Lower leg skin (tissue), 4 donors: ENCODE measurements at regions not wholly inside any gene's neighbourhood (a gene's known extent, or its start where the extent isn't known, plus 50 kb on each side); places are given as distances from the start of the nearest gene placed in this dataset.
A peak's percentile ranks its signal among the peaks of the same experiment; 100 is the strongest.

Experiments used
- DNase-seq, 2 donors: peaks; one replicate each; pipeline ENCODE4 v3.0.0-alpha.2; 2019; ENCODE audit warnings: low spot score in 2 of 2
- H3K4me3 ChIP-seq: fragments of 200-600 bp; sonication (generic); 2 replicates; pipeline ENCODE4 v1.5.1; 2017; ENCODE audit warnings: mild to moderate bottlenecking, low read depth; ENCODE audit not compliant: poor library complexity, severe bottlenecking
- CTCF ChIP-seq, 3 donors: fragments of 450-650 bp; IDR thresholded peaks; one replicate each; pipeline ENCODE4 v1.5.1; 2016; ENCODE audit warnings: antibody characterized with exemption in 3 of 3, mild to moderate bottlenecking in 3 of 3, moderate library complexity in 2 of 3
- POLR2A ChIP-seq, 2 donors: fragments of 450-650 bp; IDR thresholded peaks; one replicate each; pipeline ENCODE4 v1.6.1; 2016 to 2017; ENCODE audit warnings: antibody characterized with exemption in 2 of 2, mild to moderate bottlenecking in 1 of 2, moderate library complexity in 1 of 2
- WGBS, 2 donors: methylation state at CpG; one replicate each; pipeline ENCODE4 v1.1.5; 2018; 5-methylcytosine and 5-hydroxymethylcytosine counted together
- intact Hi-C: fragments of 100-400 bp; cut with DNase I; formaldehyde crosslinking; loops from one replicate; pipeline ENCODE4 v1.15.0; 2023; ENCODE audit warnings: low total_unique reads

- no peak overlapping the region for H3K4me3 ChIP-seq
- TF ChIP-seq CTCF (IDR thresholded peaks at IDR 0.05) (no peak), POLR2A (IDR thresholded peaks at IDR 0.05) (no peak)
- intact Hi-C loops, result no loop called here
- 90 to 99% methylated on average over 4 of the region's 4 CpGs for WGBS, 2 donors
- DNase-seq, result no peak
Measured at GRCh38 chr11:76278526-76278925, 72.2 kb upstream of the WNT11 start.

GRCh38 chr11:76277298-76278175 is 71.2 kb upstream of the WNT11 start:
- TF ChIP-seq POLR2A (IDR thresholded peaks at IDR 0.05), result no peak
- TF ChIP-seq CTCF (IDR thresholded peaks at IDR 0.05), result no peak
- DNase-seq, result peak in 1 of 2 donors; percentile 69
- 84 to 91% methylated on average over 16 to 25 of the region's 25 CpGs for WGBS, 2 donors
- intact Hi-C loops, result no loop called here
- H3K4me3 ChIP-seq, result no peak overlapping the region

GRCh38 chr11:76276781-76277155 is 70.5 kb upstream of the WNT11 start:
- WGBS, 2 donors, result 88 to 100% methylated on average over 4 of the region's 4 CpGs
- intact Hi-C loops, result no loop called here
- TF ChIP-seq POLR2A (IDR thresholded peaks at IDR 0.05) (no peak), CTCF (IDR thresholded peaks at IDR 0.05) (no peak)
- no peak for DNase-seq
- no peak overlapping the region for H3K4me3 ChIP-seq

- no peak overlapping the region for H3K4me3 ChIP-seq
- DNase-seq, result no peak
- intact Hi-C loops, result no loop called here
- no peak for TF ChIP-seq POLR2A (IDR thresholded peaks at IDR 0.05)
- TF ChIP-seq CTCF (IDR thresholded peaks at IDR 0.05), result no peak
- 75 to 84% methylated on average over 9 of the region's 9 CpGs for WGBS, 2 donors
Measured at GRCh38 chr11:76276046-76276780, 69.9 kb upstream of the WNT11 start.

GRCh38 chr11:76275446-76275845 is 69.1 kb upstream of the WNT11 start:
- 93 to 95% methylated on average over 7 of the region's 7 CpGs for WGBS, 2 donors
- H3K4me3 ChIP-seq, result no peak overlapping the region
- intact Hi-C loops, result no loop called here
- TF ChIP-seq POLR2A (IDR thresholded peaks at IDR 0.05), result no peak
- no peak for DNase-seq

- 78 to 82% methylated on average over 9 of the region's 9 CpGs for WGBS, 2 donors
- intact Hi-C loops, result no loop called here
- TF ChIP-seq CTCF (IDR thresholded peaks at IDR 0.05) (no peak), POLR2A (IDR thresholded peaks at IDR 0.05) (no peak)
- no peak overlapping the region for H3K4me3 ChIP-seq
- peak in 1 of 2 donors; percentile 73 for DNase-seq
Measured at GRCh38 chr11:76271068-76271467, 64.8 kb upstream of the WNT11 start.
